ENCODE measurements at regions not wholly inside any gene's neighbourhood (a gene's known extent, or its start where the extent isn't known, plus 50 kb on each side); places are given as distances from the start of the nearest gene placed in this dataset.

- TF ChIP-seq, protein P1, sequence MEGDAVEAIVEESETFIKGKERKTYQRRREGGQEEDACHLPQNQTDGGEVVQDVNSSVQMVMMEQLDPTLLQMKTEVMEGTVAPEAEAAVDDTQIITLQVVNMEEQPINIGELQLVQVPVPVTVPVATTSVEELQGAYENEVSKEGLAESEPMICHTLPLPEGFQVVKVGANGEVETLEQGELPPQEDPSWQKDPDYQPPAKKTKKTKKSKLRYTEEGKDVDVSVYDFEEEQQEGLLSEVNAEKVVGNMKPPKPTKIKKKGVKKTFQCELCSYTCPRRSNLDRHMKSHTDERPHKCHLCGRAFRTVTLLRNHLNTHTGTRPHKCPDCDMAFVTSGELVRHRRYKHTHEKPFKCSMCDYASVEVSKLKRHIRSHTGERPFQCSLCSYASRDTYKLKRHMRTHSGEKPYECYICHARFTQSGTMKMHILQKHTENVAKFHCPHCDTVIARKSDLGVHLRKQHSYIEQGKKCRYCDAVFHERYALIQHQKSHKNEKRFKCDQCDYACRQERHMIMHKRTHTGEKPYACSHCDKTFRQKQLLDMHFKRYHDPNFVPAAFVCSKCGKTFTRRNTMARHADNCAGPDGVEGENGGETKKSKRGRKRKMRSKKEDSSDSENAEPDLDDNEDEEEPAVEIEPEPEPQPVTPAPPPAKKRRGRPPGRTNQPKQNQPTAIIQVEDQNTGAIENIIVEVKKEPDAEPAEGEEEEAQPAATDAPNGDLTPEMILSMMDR (IDR thresholded peaks at IDR 0.05; ENCODE audit: borderline replicate concordance, extremely low read depth, low read length, poor library complexity, severe bottlenecking) = no peak
- no peak for TF ChIP-seq EZH2 (IDR thresholded peaks at IDR 0.05; ENCODE audit: borderline replicate concordance, low read depth, low read length, severe bottlenecking)
These were observed 730.7 kb upstream of the ZP4 start for GRCh38 chr1:238621405-238621804.

Measured in DND-41 (cell line).